Left lung (tissue), 4 donors: ENCODE measurements at regions not wholly inside any gene's neighbourhood (a gene's known extent, or its start where the extent isn't known, plus 50 kb on each side); places are given as distances from the start of the nearest gene placed in this dataset.

ENCODE experiments used
- ATAC-seq: fragments of 200-7000 bp; cut with Tn5 transposase; one replicate; pipeline ENCODE4 v1.9.1; 2020; ENCODE audit warnings: moderate library complexity
- DNase-seq, 4 donors: peaks; one replicate each; pipeline ENCODE4 v3.0.0-alpha.2; 2013 to 2020
- H3K27ac ChIP-seq, 2 donors: fragments of 200-600 bp; sonication (generic) in 1 of 2; one replicate each; pipeline versions ENCODE4 v1.5.0 to v1.8.0; 2020 to 2021
- H3K27me3 ChIP-seq, 2 donors: fragments of 200-600 bp; sonication (generic) in 1 of 2; one replicate each; pipeline versions ENCODE4 v1.5.0 to v1.8.0; 2020 to 2021
- H3K36me3 ChIP-seq, 2 donors: fragments of 200-600 bp; sonication (generic) in 1 of 2; one replicate each; pipeline versions ENCODE4 v1.5.0 to v1.8.0; 2020 to 2021
- H3K4me1 ChIP-seq, 2 donors: fragments of 200-600 bp; one replicate each; pipeline ENCODE4 v1.8.0; 2021
- H3K4me3 ChIP-seq, 2 donors: fragments of 200-600 bp; sonication (generic) in 1 of 2; one replicate each; pipeline versions ENCODE4 v1.5.0 to v1.8.0; 2020 to 2021; ENCODE audit warnings: mild to moderate bottlenecking in 1 of 2
- H3K9me3 ChIP-seq, 2 donors: fragments of 200-600 bp; sonication (generic) in 1 of 2; one replicate each; pipeline versions ENCODE4 v1.5.0 to v1.8.0; 2020 to 2021
- CTCF ChIP-seq, 2 donors: fragments of 200-600 bp; sonication (generic) in 1 of 2; IDR thresholded peaks; one replicate each; pipeline versions ENCODE4 v1.5.0 to v1.8.0; 2021; ENCODE audit warnings: antibody characterized with exemption in 2 of 2
- intact Hi-C, 2 donors: fragments of 100-400 bp; cut with DNase I; formaldehyde crosslinking; loops; one replicate each; pipeline versions ENCODE4 v1.11.2 to v1.14.2; 2022
- donor health status: DM: no; HTN: yes; CAD: no.
- donor health status: DM: no; HTN: no; CAD: no.

- TF ChIP-seq CTCF (IDR thresholded peaks at IDR 0.05) = no peak
- intact Hi-C loops = no loop called here
- no peak for ATAC-seq
- DNase-seq = no peak
- H3K27me3 ChIP-seq = no peaks in the 10 kb centered on the region
- H3K4me1 ChIP-seq = no peaks in the 10 kb centered on the region
- H3K4me3 ChIP-seq = no peak overlapping the region
- no peak overlapping the region for H3K27ac ChIP-seq
- H3K9me3 ChIP-seq = no peaks in the 10 kb centered on the region
- no peaks in the 10 kb centered on the region for H3K36me3 ChIP-seq
Measured at GRCh38 chr16:59204589-59204988, 470.5 kb upstream of the GOT2 start.

- H3K4me1 ChIP-seq = no peaks in the 10 kb centered on the region
- no peak for ATAC-seq
- no peaks in the 10 kb centered on the region for H3K27me3 ChIP-seq
- TF ChIP-seq CTCF (IDR thresholded peaks at IDR 0.05) = no peak
- no peaks in the 10 kb centered on the region for H3K9me3 ChIP-seq
- H3K36me3 ChIP-seq = no peaks in the 10 kb centered on the region
- intact Hi-C loops = no loop called here
- no peak overlapping the region for H3K4me3 ChIP-seq
- DNase-seq = no peak
- H3K27ac ChIP-seq = no peak overlapping the region
Measured at GRCh38 chr16:59202233-59202862, 468.2 kb upstream of the GOT2 start.

GRCh38 chr16:59201821-59202220 is 467.7 kb upstream of the GOT2 start:
- Histone ChIP-seq H3K4me1 (no peaks in the 10 kb centered on the region), H3K4me3 (no peak overlapping the region), H3K36me3 (no peaks in the 10 kb centered on the region), H3K27me3 (no peaks in the 10 kb centered on the region), H3K9me3 (no peaks in the 10 kb centered on the region), H3K27ac (no peak overlapping the region)
- intact Hi-C loops = no loop called here
- no peak for TF ChIP-seq CTCF (IDR thresholded peaks at IDR 0.05)
- ATAC-seq (no peak), DNase-seq (no peak)

GRCh38 chr16:59201160-59201559 is 467.0 kb upstream of the GOT2 start:
- Histone ChIP-seq H3K36me3 (no peaks in the 10 kb centered on the region), H3K27me3 (no peaks in the 10 kb centered on the region), H3K27ac (no peak overlapping the region), H3K4me3 (no peak overlapping the region), H3K9me3 (no peaks in the 10 kb centered on the region), H3K4me1 (no peaks in the 10 kb centered on the region)
- TF ChIP-seq CTCF (IDR thresholded peaks at IDR 0.05) = no peak
- no peak for ATAC-seq
- intact Hi-C loops = no loop called here
- no peak for DNase-seq

- no peak for ATAC-seq
- Histone ChIP-seq H3K4me3 (no peak overlapping the region), H3K36me3 (no peaks in the 10 kb centered on the region), H3K27me3 (no peaks in the 10 kb centered on the region), H3K27ac (no peak overlapping the region), H3K4me1 (no peaks in the 10 kb centered on the region), H3K9me3 (no peaks in the 10 kb centered on the region)
- TF ChIP-seq CTCF (IDR thresholded peaks at IDR 0.05) = no peak
- DNase-seq = no peak
- intact Hi-C loops = no loop called here
Measured at GRCh38 chr16:59198487-59198886, 464.4 kb upstream of the GOT2 start.
